Psoas muscle (tissue), 7 donors: ENCODE measurements at regions not wholly inside any gene's neighbourhood (a gene's known extent, or its start where the extent isn't known, plus 50 kb on each side); places are given as distances from the start of the nearest gene placed in this dataset.
"Not testable (repeated sequence)": the region's sequence is repeated elsewhere in the genome, so short reads cannot be mapped to it uniquely, and the experiment has no call there.

Source experiments
- ATAC-seq, 4 donors: fragments of 200-7000 bp; cut with Tn5 transposase; one replicate each; pipeline ENCODE4 v1.9.1; 2020; ENCODE audit warnings: moderate library complexity in 3 of 4, mild to moderate bottlenecking in 2 of 4
- DNase-seq, 2 donors: peaks; one replicate each; pipeline ENCODE4 v3.0.0-alpha.2; 2020
- H3K27ac ChIP-seq: fragments of 200-600 bp; one replicate; pipeline ENCODE4 v1.8.0; 2022
- H3K27me3 ChIP-seq, 3 donors: fragments of 200-600 bp in 1 of 3; one replicate each; pipeline versions ENCODE4 v1.6.1 to v1.8.0; 2013 to 2022; ENCODE audit warnings: low read length in 2 of 3, mild to moderate bottlenecking in 2 of 3, moderate library complexity in 1 of 3; ENCODE audit not compliant: insufficient read depth in 3 of 3
- H3K36me3 ChIP-seq, 2 donors: fragments of 200-600 bp in 1 of 2; one replicate each; pipeline versions ENCODE4 v1.6.1 to v1.8.0; 2013 to 2022; ENCODE audit warnings: low read depth in 1 of 2, mild to moderate bottlenecking in 1 of 2, moderate library complexity in 1 of 2; ENCODE audit not compliant: insufficient read depth in 1 of 2
- H3K4me1 ChIP-seq: fragments of 200-600 bp; one replicate; pipeline ENCODE4 v1.8.0; 2022
- H3K4me3 ChIP-seq: fragments of 200-600 bp; one replicate; pipeline ENCODE4 v1.8.0; 2022; ENCODE audit warnings: mild to moderate bottlenecking
- H3K9me3 ChIP-seq: fragments of 200-600 bp; one replicate; pipeline ENCODE4 v1.8.0; 2022
- WGBS, 3 donors: extraction: QIAGEN DNeasy Blood & Tissue Kit; methylation state at CpG; one replicate each; pipeline versions ENCODE4 v1.1.6 to v1.1.7; 2013; 5-methylcytosine and 5-hydroxymethylcytosine counted together
- intact Hi-C, 2 donors: fragments of 100-400 bp; cut with DNase I; formaldehyde crosslinking; loops; one replicate each; pipeline versions ENCODE4 v1.11.0 to v1.14.2; 2022
- TF ChIP-seq, protein P1 (sequence below): fragments of 200-600 bp; IDR thresholded peaks from one replicate; pipeline ENCODE4 v1.8.0; 2022; ENCODE audit warnings: antibody characterized with exemption
- donor health status: healthy with polysubstance abuse.
- donor health status: DM: no; HTN: no; CAD: no; lungs with moderate emphysema.
- donor health status: Bipolar disorder and iron deficiency.
- donor health status: healthy.
- donor health status: DM: yes; HTN: yes; CAD: no.
- donor health status: DM: no; HTN: no; CAD: no.
- donor health status: DM: yes; HTN: yes; CAD: no.

DNA sequence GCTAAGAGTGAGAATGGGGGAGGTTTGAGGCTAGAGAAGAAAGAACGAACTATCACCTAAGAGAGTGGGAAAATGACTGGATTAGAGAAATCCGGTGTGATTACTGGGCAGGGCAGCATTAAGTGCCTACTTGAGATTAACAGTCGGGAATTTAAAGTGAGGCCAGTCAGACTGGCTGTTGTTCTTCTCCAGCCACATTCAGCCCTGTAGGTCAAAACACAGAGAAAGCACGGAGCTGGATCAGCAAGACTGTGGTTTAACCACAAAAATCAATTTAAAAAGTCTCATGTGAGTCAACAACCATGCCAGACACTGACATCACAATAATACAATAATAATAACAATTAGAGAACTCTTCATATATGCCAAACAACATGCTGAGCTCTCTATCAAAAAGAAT lies 301.9 kb upstream of the SGK1 start:
- no peak for DNase-seq
- Histone ChIP-seq H3K4me1 (no peaks in the 10 kb centered on the region), H3K36me3 (no peaks in the 10 kb centered on the region), H3K27me3 (no peaks in the 10 kb centered on the region), H3K4me3 (no peak overlapping the region), H3K9me3 (no peaks in the 10 kb centered on the region), H3K27ac (no peak overlapping the region)
- TF ChIP-seq, protein P1, sequence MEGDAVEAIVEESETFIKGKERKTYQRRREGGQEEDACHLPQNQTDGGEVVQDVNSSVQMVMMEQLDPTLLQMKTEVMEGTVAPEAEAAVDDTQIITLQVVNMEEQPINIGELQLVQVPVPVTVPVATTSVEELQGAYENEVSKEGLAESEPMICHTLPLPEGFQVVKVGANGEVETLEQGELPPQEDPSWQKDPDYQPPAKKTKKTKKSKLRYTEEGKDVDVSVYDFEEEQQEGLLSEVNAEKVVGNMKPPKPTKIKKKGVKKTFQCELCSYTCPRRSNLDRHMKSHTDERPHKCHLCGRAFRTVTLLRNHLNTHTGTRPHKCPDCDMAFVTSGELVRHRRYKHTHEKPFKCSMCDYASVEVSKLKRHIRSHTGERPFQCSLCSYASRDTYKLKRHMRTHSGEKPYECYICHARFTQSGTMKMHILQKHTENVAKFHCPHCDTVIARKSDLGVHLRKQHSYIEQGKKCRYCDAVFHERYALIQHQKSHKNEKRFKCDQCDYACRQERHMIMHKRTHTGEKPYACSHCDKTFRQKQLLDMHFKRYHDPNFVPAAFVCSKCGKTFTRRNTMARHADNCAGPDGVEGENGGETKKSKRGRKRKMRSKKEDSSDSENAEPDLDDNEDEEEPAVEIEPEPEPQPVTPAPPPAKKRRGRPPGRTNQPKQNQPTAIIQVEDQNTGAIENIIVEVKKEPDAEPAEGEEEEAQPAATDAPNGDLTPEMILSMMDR, result no peak
- intact Hi-C loops, result no loop called here
- WGBS, 3 donors, result 61 to 80% (median 70%) methylated on average over 4 of the region's 4 CpGs
- no peak for ATAC-seq

DNA sequence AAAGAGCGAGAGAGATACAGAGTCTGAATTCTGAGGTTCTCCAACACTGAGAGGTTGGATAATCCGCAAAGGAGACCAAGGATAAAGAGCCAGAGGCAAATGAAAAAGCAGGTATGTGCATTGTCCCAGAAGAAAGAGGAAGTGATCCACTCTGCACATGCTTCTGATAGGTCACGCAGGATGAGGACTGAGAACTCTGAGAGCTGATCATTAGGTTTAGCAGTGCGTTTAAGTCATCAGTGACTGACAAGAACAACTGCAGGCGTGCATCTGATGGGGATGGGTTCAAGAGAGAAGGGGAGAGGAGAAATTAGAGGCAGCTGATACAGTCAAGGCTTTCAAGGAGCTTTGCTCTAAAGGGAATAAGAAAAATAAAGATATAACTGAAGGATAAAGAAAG lies 301.2 kb upstream of the SGK1 start:
- DNase-seq (no peak), ATAC-seq (no peak)
- WGBS, 3 donors, result 85 to 86% (median 86%) methylated on average over 5 of the region's 5 CpGs
- H3K27me3 ChIP-seq, result no peaks in the 10 kb centered on the region
- TF ChIP-seq, protein P1, result no peak
- no peaks in the 10 kb centered on the region for H3K9me3 ChIP-seq
- intact Hi-C loops, result no loop called here
- H3K36me3 ChIP-seq, result no peaks in the 10 kb centered on the region
- no peak overlapping the region for H3K27ac ChIP-seq
- no peaks in the 10 kb centered on the region for H3K4me1 ChIP-seq
- H3K4me3 ChIP-seq, result no peak overlapping the region

DNA sequence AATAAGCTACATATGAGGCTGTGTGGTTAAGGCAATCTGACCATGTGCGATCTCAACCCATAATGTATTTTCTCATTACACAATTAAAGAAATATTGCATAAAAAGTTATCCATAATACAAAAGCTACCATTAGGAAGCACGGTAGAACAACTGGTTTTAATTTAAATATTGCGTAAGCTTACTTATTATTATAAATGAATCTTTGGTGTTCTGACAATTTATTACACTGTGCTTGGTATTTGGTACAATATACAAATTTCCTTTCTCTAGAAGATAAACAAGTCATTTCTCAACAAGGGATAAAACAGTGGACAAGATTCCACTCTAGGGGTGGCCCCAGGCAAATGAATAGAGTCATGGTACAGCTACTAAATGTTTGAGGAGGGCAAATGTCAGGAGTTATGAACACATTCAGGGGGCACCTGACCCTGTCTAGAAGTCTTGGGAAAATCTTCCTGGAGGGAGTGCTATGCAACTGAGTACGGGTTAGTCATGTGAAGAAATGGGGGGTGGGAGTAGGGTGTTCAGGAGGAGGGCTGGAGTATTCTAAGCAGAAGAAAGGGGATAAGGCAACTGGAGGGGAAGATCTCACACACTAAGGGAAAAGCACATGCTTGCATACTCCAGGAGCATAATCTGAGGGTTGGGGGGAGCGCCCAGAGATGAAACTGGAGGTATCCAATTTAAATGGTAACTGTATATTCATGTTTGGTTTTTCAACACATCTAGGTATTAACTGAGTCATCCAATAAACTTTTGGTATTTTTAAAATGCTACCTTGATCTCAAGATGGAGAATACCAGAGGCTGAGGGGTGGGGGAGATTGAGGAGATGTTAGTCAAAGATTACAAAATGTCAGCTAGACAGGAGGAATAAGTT lies 296.9 kb upstream of the SGK1 start:
- TF ChIP-seq, protein P1, result no peak
- no peak for ATAC-seq
- no peak overlapping the region for H3K4me3 ChIP-seq
- H3K4me1 ChIP-seq, result no peaks in the 10 kb centered on the region
- H3K27ac ChIP-seq, result no peak overlapping the region
- DNase-seq, result no peak
- no peaks in the 10 kb centered on the region for H3K9me3 ChIP-seq
- H3K36me3 ChIP-seq, result no peaks in the 10 kb centered on the region
- H3K27me3 ChIP-seq, result no peaks in the 10 kb centered on the region
- intact Hi-C loops, result no loop called here
- WGBS, 3 donors, result 93 to 94% (median 94%) methylated on average over 5 of the region's 5 CpGs

DNA sequence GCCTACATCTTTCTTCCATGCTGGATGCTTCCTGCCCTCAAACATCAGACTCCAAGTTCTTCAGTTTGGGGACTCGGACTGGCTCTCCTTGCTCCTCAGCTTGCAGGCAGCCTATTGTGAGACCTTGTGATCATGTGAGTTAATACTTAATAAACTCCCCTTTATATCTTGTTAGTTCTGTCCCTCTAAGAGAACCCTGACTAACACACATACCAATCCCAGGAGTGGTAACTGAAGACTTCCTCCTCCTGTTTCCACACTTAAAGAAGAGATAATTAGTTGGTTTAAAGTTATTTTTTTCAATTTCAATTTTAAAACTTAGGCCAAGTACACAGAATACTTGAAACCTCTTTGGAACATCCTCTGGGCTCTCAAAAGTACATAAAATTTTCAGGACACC lies 294.2 kb upstream of the SGK1 start:
- intact Hi-C loops, H3K9me3 ChIP-seq, H3K27me3 ChIP-seq, DNase-seq, H3K4me1 ChIP-seq, ATAC-seq, H3K4me3 ChIP-seq, H3K36me3 ChIP-seq, H3K27ac ChIP-seq: not testable (repeated sequence)
- WGBS, 3 donors, result 88 to 100% (median 90%) methylated on average over 1 of the region's 1 CpG

DNA sequence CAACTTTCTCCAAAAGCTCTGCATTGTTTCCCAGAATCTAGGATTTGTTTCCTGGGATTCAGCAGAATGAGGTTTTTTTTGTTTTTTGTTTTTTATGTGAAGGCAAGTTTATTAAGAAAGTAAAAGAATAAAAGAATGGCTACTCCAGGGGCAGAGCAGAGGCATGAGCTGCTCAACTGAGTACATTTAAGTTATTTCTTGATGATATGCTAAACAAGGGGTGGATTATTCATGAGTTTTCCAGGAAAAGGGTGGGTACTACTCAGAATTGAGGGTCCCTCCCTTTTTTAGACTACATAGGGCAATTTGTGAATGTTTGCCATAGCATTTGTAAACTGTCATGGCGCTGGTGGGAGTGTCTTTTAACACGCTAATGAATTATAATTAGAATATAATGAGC lies 292.5 kb upstream of the SGK1 start:
- H3K9me3 ChIP-seq, result no peaks in the 10 kb centered on the region
- H3K36me3 ChIP-seq, result no peaks in the 10 kb centered on the region
- no peaks in the 10 kb centered on the region for H3K4me1 ChIP-seq
- H3K27ac ChIP-seq, result no peak overlapping the region
- TF ChIP-seq, protein P1, result no peak
- ATAC-seq, result no peak
- intact Hi-C loops, result no loop called here
- no peaks in the 10 kb centered on the region for H3K27me3 ChIP-seq
- H3K4me3 ChIP-seq, result no peak overlapping the region
- DNase-seq, result no peak
- 89 to 97% (median 93%) methylated on average over 2 of the region's 2 CpGs for WGBS, 3 donors
